Fibroblast of mammary gland (primary cell): ENCODE measurements at regions not wholly inside any gene's neighbourhood (a gene's known extent, or its start where the extent isn't known, plus 50 kb on each side); places are given as distances from the start of the nearest gene placed in this dataset.
"Not testable (repeated sequence)": the region's sequence is repeated elsewhere in the genome, so short reads cannot be mapped to it uniquely, and the experiment has no call there.

Experiments used
- DNase-seq: peaks from one replicate; pipeline ENCODE4 v3.0.0-alpha.2; 2010; ENCODE audit warnings: low read depth
- H3K4me3 ChIP-seq: 2 replicates; pipeline ENCODE4 v1.5.1; 2011; ENCODE audit warnings: low read depth, mild to moderate bottlenecking, low read length, moderate library complexity; ENCODE audit not compliant: control insufficient read depth
- TF ChIP-seq, protein P1 (sequence below): conservative IDR thresholded peaks from 2 replicates; pipeline ENCODE4 v1.5.1; 2011; ENCODE audit warnings: low read depth, low read length, inconsistent platforms; ENCODE audit not compliant: control insufficient read depth, insufficient read depth

DNA sequence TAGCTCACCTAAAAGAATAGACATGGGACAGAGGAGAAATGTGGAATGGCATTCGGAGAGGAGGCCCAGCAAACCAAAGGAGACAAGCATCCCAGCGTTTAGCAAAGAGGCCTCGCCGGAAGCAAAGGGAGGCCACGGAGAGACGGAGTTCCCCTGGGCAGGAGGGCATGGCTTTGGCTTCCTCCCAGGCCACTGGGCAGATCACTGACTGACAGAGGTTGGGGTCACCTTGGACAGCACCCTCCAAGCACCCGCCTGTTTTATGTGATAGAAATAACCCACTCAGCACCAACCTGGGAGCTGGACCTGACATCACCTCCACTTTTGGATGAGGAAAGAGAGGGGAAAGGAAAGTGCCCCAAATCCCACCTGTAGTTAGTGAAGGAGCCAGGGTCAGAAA lies 434.1 kb downstream of the BRD1 start:
- no peak overlapping the region for H3K4me3 ChIP-seq
- TF ChIP-seq, protein P1, sequence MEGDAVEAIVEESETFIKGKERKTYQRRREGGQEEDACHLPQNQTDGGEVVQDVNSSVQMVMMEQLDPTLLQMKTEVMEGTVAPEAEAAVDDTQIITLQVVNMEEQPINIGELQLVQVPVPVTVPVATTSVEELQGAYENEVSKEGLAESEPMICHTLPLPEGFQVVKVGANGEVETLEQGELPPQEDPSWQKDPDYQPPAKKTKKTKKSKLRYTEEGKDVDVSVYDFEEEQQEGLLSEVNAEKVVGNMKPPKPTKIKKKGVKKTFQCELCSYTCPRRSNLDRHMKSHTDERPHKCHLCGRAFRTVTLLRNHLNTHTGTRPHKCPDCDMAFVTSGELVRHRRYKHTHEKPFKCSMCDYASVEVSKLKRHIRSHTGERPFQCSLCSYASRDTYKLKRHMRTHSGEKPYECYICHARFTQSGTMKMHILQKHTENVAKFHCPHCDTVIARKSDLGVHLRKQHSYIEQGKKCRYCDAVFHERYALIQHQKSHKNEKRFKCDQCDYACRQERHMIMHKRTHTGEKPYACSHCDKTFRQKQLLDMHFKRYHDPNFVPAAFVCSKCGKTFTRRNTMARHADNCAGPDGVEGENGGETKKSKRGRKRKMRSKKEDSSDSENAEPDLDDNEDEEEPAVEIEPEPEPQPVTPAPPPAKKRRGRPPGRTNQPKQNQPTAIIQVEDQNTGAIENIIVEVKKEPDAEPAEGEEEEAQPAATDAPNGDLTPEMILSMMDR: no peak
- DNase-seq: no peak

DNA sequence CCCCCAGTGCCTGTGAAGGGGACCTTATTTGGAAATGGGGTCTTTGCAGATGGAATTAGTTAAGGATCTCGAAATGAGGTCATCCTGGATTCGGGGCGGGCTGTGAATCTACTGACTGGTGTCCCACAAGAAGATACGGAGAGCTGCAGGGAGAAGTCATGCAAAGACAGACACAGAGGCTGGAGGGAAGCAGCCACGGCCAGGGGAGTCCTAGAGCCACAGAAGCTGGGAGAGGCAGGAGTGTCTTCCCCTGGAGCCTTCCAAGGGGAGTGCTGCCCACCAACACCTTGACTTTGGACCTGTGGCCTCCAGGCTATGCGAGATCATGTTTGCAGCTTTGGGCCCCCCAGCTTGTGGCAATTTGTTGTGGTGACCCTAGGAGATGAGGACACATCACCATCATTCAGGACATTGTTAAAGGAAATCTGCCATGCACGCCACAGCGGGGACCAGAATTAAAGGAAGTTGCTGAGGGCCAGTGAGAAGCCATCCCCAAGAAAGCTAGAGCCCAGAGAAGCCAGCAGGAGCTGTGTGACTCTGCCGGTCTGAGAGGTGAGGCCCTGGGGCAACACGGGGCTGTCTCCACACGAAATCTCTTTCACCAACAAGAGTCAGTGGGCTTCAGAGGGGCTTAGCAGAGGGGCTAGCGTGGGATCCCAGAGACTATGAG lies 434.7 kb downstream of the BRD1 start:
- TF ChIP-seq, protein P1: no peak
- DNase-seq: no peak
- no peak overlapping the region for H3K4me3 ChIP-seq

DNA sequence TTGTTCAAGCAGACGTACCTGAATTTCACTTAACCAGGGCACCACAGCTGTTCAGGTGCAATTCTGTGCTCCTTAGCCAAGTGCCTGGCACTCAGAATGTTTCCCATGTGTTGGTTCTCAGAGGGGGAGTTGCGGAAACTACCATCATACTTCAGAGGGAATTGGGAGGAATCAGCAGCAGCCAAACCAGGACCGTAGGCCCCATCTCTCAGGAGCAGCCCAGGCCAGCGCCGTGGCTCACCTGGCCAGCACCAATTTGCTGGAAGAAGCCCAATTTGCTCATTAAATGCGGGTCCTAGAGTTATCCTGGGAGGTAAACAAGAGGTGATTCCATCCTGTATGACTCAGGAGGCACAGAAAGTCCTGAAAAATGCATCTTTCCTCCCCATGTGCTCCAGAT lies 435.4 kb downstream of the BRD1 start:
- H3K4me3 ChIP-seq: no peak overlapping the region
- TF ChIP-seq, protein P1: no peak
- DNase-seq: no peak

DNA sequence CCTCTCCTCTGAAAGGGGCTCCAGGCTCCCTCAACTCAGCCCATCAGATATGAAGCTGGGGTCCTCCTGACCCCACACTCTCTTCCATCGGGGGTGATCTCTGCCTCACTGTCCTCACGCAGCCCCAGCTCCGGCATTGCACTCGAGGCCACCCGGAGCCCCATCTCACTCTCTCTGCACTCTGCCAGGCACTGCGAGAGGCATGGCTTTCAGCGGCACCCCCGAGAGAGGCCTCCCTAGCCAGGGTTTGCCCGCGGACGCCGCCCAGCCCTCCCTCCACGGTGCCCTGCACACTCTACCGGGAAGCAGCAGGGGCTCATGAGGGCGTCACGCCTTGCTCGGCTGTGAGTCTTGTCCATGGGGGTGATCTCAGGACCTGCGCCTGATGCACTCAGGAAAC lies 436.2 kb downstream of the BRD1 start:
- no peak overlapping the region for H3K4me3 ChIP-seq
- DNase-seq: no peak
- TF ChIP-seq, protein P1: no peak

DNA sequence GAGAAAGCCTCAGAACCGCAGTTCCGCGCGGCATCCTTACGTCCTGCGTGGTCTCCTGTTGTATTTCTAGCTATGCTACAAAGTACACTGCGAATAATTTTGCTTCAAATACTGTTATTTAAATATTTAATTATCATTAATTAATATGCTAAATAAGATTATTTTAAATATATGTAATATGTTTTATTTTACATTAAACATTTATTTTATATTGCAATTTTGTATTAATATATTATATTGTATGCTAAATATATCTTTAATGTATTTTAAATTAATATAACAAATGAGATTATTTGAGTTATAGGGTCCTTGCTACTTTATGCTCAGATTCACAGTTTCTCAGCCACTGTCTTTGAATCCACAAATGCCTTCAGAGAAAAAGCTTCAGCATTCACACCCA lies 436.7 kb downstream of the BRD1 start:
- TF ChIP-seq, protein P1: no peak
- no peak overlapping the region for H3K4me3 ChIP-seq
- DNase-seq: no peak

DNA sequence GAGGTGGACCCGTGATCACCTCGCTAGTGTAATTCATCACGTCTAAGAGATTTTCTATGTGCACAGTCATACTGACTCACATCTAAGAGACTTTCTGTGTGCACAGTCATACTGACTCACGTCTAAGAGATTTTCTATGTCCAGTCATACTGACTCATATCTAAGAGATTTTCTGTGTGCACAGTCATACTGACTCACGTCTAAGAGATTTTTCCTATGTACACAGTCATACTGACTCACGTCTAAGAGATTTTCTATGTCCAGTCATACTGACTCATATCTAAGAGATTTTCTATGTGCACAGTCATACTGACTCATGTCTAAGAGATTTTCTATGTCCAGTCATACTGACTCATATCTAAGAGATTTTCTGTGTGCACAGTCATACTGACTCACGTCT lies 443.8 kb downstream of the BRD1 start:
- DNase-seq, H3K4me3 ChIP-seq: not testable (repeated sequence)

DNA sequence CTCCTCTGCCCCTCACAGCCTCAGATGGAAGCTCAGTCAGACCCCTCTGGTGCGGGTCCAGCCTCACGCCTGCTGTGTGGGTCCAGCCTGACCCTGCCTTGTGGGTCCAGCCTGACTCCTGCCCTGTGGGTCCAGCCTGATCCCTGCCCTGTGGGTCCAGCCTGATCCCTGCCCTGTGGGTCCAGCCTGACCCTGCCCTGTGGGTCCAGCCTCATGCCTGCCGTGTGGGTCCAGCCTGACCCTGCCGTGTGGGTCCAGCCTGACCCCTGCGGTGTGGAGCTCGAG lies 445.3 kb downstream of the BRD1 start:
- H3K4me3 ChIP-seq: no peak overlapping the region
- no peak for DNase-seq
- TF ChIP-seq, protein P1: no peak
